ENCODE measurements at regions not wholly inside any gene's neighbourhood (a gene's known extent, or its start where the extent isn't known, plus 50 kb on each side); places are given as distances from the start of the nearest gene placed in this dataset.

DNA sequence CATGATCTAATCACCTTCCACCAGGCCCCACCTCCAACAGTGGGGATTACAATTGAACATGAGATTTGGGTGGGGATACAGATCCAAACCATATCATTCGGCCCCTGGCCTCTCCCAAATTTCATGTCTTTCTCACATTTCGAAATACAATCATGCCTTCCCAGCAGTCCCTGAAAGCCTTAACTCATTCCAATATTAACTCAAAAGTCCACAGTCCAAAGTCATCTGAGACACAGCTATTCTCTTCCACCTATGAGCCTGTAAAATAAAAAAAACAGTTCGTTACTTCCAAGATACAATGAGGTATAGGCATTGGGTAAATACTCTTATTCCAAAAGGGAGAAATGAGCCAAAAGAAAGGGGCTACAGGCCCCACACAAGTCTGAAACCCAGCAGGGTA lies 222.6 kb downstream of the SOD2 start:
- peaks cover 3% of the 10 kb centered on the region for H3K4me1 Mint-ChIP-seq
- H3K4me3 Mint-ChIP-seq: no peak overlapping the region
- ATAC-seq: no peak
- ChIA-PET CTCF (interaction anchor here (0.6 kb wide), 1 partner anchor 26 kb away, joined by 7 read pairs; no protein-coding TSS in a partner anchor), POLR2A (no interaction called here)
- H3K27ac Mint-ChIP-seq: no peak overlapping the region
- DNase-seq: no peak
- H3K27me3 Mint-ChIP-seq: peaks cover 9% of the 10 kb centered on the region
- no peaks in the 10 kb centered on the region for H3K9me3 Mint-ChIP-seq (ENCODE audit: low read depth)
- H3K36me3 Mint-ChIP-seq (ENCODE audit: low read depth): no peaks in the 10 kb centered on the region
- intact Hi-C loops (cut with DNase I, micrococcal nuclease): no loop called here

DNA sequence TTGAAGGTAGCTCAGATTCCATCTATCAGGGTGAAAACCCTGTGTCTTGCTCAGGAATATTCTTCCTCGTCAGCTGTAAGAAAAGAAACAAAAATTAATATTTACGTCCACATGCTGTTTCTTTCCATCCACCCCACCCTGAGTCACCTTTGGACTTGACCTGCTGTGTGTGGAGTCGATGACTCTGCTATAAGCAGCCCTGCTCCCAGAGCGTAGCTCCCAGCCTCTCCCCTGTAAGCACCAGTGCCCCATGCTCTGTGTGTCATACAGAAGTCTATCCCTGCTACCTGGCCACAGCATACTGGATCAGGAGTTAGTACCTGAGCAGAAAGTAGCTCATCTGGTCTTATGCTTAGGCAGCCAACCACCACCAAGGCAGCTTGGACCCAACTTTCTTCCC lies 223.6 kb downstream of the SOD2 start:
- Mint-ChIP-seq H3K9me3 (ENCODE audit: low read depth) (no peaks in the 10 kb centered on the region), H3K27me3 (peaks cover 9% of the 10 kb centered on the region), H3K27ac (no peak overlapping the region), H3K4me3 (no peak overlapping the region), H3K4me1 (peaks cover 3% of the 10 kb centered on the region), H3K36me3 (ENCODE audit: low read depth) (no peaks in the 10 kb centered on the region)
- ATAC-seq: no peak
- ChIA-PET POLR2A (no interaction called here), CTCF (interaction anchor here (1.0 kb wide), 1 partner anchor 295 kb away, joined by 3 read pairs; no protein-coding TSS in a partner anchor)
- intact Hi-C loops (cut with DNase I, micrococcal nuclease): no loop called here
- DNase-seq: no peak

GRCh38 chr6:159468994-159469393 lies 224.0 kb downstream of the SOD2 start:
- no peaks in the 10 kb centered on the region for H3K36me3 Mint-ChIP-seq (ENCODE audit: low read depth)
- ATAC-seq: no peak
- intact Hi-C loops (cut with DNase I, micrococcal nuclease): no loop called here
- no peaks in the 10 kb centered on the region for H3K9me3 Mint-ChIP-seq (ENCODE audit: low read depth)
- POLR2A ChIA-PET: no interaction called here
- peaks cover 3% of the 10 kb centered on the region for H3K4me1 Mint-ChIP-seq
- H3K27me3 Mint-ChIP-seq: peaks cover 9% of the 10 kb centered on the region
- no peak overlapping the region for H3K27ac Mint-ChIP-seq
- CTCF ChIA-PET: interaction anchor here (1.0 kb wide), 1 partner anchor 295 kb away, joined by 3 read pairs; no protein-coding TSS in a partner anchor
- H3K4me3 Mint-ChIP-seq: no peak overlapping the region
- DNase-seq: no peak

- POLR2A ChIA-PET: no interaction called here
- H3K4me3 Mint-ChIP-seq: no peak overlapping the region
- peak; percentile 83 for ATAC-seq
These were observed 225.5 kb downstream of the SOD2 start for GRCh38 chr6:159467473-159468041.

DNA sequence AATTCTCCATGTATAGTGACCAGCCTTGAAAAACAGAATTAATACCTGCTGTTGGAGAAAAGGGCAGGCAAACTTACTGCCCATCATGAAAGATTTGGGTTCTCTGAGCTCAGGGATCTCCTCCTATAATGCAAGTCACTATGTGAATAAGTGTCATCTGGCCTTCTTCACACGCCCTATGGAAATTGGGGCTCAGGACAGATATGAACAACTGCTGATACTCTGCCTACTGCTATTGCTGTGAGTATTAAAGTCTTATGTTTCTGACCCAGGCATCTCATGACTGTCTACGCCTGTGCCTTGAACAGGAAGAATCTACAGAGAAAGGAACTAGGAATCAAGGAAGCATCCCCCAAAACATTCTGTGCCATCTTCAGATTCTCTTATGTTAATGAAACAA lies 226.1 kb downstream of the SOD2 start:
- CTCF ChIA-PET: interaction anchor here (0.6 to 1.0 kb wide), 2 partner anchors 145 to 215 kb away, joined by 3 read pairs; no protein-coding TSS in a partner anchor
- intact Hi-C loops (cut with DNase I, micrococcal nuclease): no loop called here
- Mint-ChIP-seq H3K4me3 (no peak overlapping the region), H3K27ac (no peak overlapping the region), H3K27me3 (peaks cover 10% of the 10 kb centered on the region), H3K9me3 (ENCODE audit: low read depth) (no peaks in the 10 kb centered on the region), H3K36me3 (ENCODE audit: low read depth) (no peaks in the 10 kb centered on the region), H3K4me1 (peaks cover 3% of the 10 kb centered on the region)
- no peak for DNase-seq
- POLR2A ChIA-PET: no interaction called here
- ATAC-seq: no peak

More at GRCh38 chr6:159467473-159468041, 225.5 kb downstream of the SOD2 start:
- CTCF ChIA-PET: interaction anchor here (0.6 to 1.0 kb wide), 2 partner anchors 146 to 215 kb away, joined by 3 read pairs; no protein-coding TSS in a partner anchor
- intact Hi-C loops (cut with DNase I, micrococcal nuclease): no loop called here
- peaks cover 3% of the 10 kb centered on the region for H3K4me1 Mint-ChIP-seq
- no peak for DNase-seq
- peaks cover 10% of the 10 kb centered on the region for H3K27me3 Mint-ChIP-seq
- no peaks in the 10 kb centered on the region for H3K9me3 Mint-ChIP-seq (ENCODE audit: low read depth)
- H3K27ac Mint-ChIP-seq: no peak overlapping the region
- no peaks in the 10 kb centered on the region for H3K36me3 Mint-ChIP-seq (ENCODE audit: low read depth)

GRCh38 chr6:159464816-159465215 lies 228.2 kb downstream of the SOD2 start:
- H3K9me3 Mint-ChIP-seq (ENCODE audit: low read depth): no peaks in the 10 kb centered on the region
- POLR2A ChIA-PET: no interaction called here
- intact Hi-C loops (cut with DNase I, micrococcal nuclease): loop anchor here in 1 of 2 experiments (5.0 kb wide), 1 partner anchor 293 kb away; no protein-coding TSS in a partner anchor

GRCh38 chr6:159463119-159463829 lies 229.8 kb downstream of the SOD2 start:
- Mint-ChIP-seq H3K27me3 (peaks cover 11% of the 10 kb centered on the region), H3K27ac (no peak overlapping the region), H3K4me1 (peaks cover 3% of the 10 kb centered on the region), H3K4me3 (no peak overlapping the region), H3K9me3 (ENCODE audit: low read depth) (no peaks in the 10 kb centered on the region), H3K36me3 (ENCODE audit: low read depth) (no peaks in the 10 kb centered on the region)
- DNase-seq (no peak), ATAC-seq (no peak)
- intact Hi-C loops (cut with DNase I, micrococcal nuclease): loop anchor here (1.0 to 5.0 kb wide), 2 partner anchors 289 to 291 kb away; no protein-coding TSS in a partner anchor
- ChIA-PET CTCF (interaction anchor here (0.7 to 2.1 kb wide), 5 partner anchors 23 to 289 kb away, joined by 3 to 7 read pairs (median 3); no protein-coding TSS in a partner anchor), POLR2A (interaction anchor here (0.6 kb wide), 2 partner anchors 53 to 294 kb away, joined by 3 read pairs; partner anchors contain the start of gene FNDC1)

More at GRCh38 chr6:159464816-159465215, 228.2 kb downstream of the SOD2 start:
- Mint-ChIP-seq H3K36me3 (ENCODE audit: low read depth) (no peaks in the 10 kb centered on the region), H3K27ac (no peak overlapping the region), H3K27me3 (peaks cover 13% of the 10 kb centered on the region), H3K4me1 (peaks cover 3% of the 10 kb centered on the region), H3K4me3 (no peak overlapping the region)
- DNase-seq (no peak), ATAC-seq (no peak)
- CTCF ChIA-PET: interaction anchor here (0.6 to 1.0 kb wide), 2 partner anchors 9 to 170 kb away, joined by 3 read pairs; no protein-coding TSS in a partner anchor

- Mint-ChIP-seq H3K36me3 (ENCODE audit: low read depth) (no peaks in the 10 kb centered on the region), H3K27me3 (peaks cover 10% of the 10 kb centered on the region), H3K9me3 (ENCODE audit: low read depth) (no peaks in the 10 kb centered on the region), H3K4me3 (no peak overlapping the region), H3K4me1 (peaks cover 3% of the 10 kb centered on the region), H3K27ac (no peak overlapping the region)
- ChIA-PET POLR2A (no interaction called here), CTCF (interaction anchor here (0.7 to 2.1 kb wide), 5 partner anchors 22 to 759 kb away, joined by 3 to 7 read pairs (median 4); no protein-coding TSS in a partner anchor)
- intact Hi-C loops (cut with DNase I, micrococcal nuclease): loop anchor here in 1 of 2 experiments (5.0 kb wide), 1 partner anchor 290 kb away; no protein-coding TSS in a partner anchor
- ATAC-seq (no peak), DNase-seq (no peak)
These were observed 230.6 kb downstream of the SOD2 start for GRCh38 chr6:159462431-159462830.

DNA sequence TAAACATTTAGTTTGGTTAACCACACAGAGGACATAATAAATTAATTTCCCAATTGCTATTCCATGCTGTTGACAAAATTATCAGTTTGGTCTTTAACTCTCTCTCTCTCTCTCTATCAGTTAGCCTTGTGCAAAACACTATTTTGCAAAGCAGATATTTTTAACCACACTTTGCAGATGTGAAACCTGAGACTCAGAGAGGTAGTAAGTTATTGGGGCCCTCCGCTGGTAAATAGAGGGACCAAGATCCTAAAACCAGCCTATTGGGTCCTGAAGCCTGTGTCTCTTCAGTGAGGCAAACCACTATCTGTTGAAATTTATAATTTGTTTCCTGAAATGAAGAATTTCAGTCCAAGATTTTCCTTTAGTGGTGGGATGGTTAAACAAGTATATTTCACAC lies 231.0 kb downstream of the SOD2 start:
- H3K27me3 Mint-ChIP-seq: peaks cover 7% of the 10 kb centered on the region
- H3K4me1 Mint-ChIP-seq: no peaks in the 10 kb centered on the region
- H3K36me3 Mint-ChIP-seq (ENCODE audit: low read depth): no peaks in the 10 kb centered on the region
- no peak overlapping the region for H3K4me3 Mint-ChIP-seq
- no peaks in the 10 kb centered on the region for H3K9me3 Mint-ChIP-seq (ENCODE audit: low read depth)
- ATAC-seq: no peak
- ChIA-PET POLR2A (no interaction called here), CTCF (interaction anchor here (0.8 to 2.1 kb wide), 3 partner anchors 210 to 759 kb away, joined by 4 to 7 read pairs (median 5); no protein-coding TSS in a partner anchor)
- intact Hi-C loops (cut with DNase I, micrococcal nuclease): loop anchor here in 1 of 2 experiments (5.0 kb wide), 1 partner anchor 290 kb away; no protein-coding TSS in a partner anchor
- no peak for DNase-seq
- no peak overlapping the region for H3K27ac Mint-ChIP-seq

GRCh38 chr6:159461266-159461665 lies 231.8 kb downstream of the SOD2 start:
- H3K27ac Mint-ChIP-seq: no peak overlapping the region
- CTCF ChIA-PET: interaction anchor here (0.6 to 1.4 kb wide), 2 partner anchors 286 to 293 kb away, joined by 3 read pairs; no protein-coding TSS in a partner anchor
- no peaks in the 10 kb centered on the region for H3K36me3 Mint-ChIP-seq (ENCODE audit: low read depth)
- no peaks in the 10 kb centered on the region for H3K4me1 Mint-ChIP-seq
- no peak overlapping the region for H3K4me3 Mint-ChIP-seq
- intact Hi-C loops (cut with DNase I, micrococcal nuclease): loop anchor here in 1 of 2 experiments (5.0 kb wide), 1 partner anchor 289 kb away; no protein-coding TSS in a partner anchor
- ATAC-seq (no peak), DNase-seq (no peak)
- H3K9me3 Mint-ChIP-seq (ENCODE audit: low read depth): no peaks in the 10 kb centered on the region
- POLR2A ChIA-PET: no interaction called here
- H3K27me3 Mint-ChIP-seq: peaks cover 7% of the 10 kb centered on the region

DNA sequence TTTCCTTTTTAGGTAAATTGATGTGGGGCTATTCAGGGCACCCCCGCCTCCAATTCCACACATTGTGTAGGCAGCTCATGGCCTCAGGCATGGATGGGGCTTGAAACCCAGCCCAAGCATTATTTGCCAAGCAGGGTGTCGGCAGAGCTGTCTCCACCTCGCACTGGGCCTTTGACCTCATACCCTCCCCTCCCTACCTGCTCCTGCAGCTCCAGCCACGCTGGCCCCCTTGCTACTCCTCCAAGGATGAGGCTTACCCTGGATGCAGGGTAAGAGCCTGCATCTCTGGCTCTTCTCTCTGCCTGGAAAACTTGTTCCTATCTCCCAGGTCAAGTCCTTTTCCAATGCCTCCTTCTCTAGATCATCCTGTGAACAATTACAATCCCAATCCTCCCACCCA lies 232.6 kb downstream of the SOD2 start:
- H3K27me3 Mint-ChIP-seq: peaks cover 7% of the 10 kb centered on the region

More for the DNA sequence above, 232.6 kb downstream of the SOD2 start:
- Mint-ChIP-seq H3K4me3 (no peak overlapping the region), H3K9me3 (ENCODE audit: low read depth) (no peaks in the 10 kb centered on the region), H3K36me3 (ENCODE audit: low read depth) (no peaks in the 10 kb centered on the region), H3K27ac (no peak overlapping the region), H3K4me1 (no peaks in the 10 kb centered on the region)
- ChIA-PET CTCF (interaction anchor here (1.4 kb wide), 1 partner anchor 285 kb away, joined by 3 read pairs; no protein-coding TSS in a partner anchor), POLR2A (no interaction called here)
- DNase-seq (no peak), ATAC-seq (no peak)
- intact Hi-C loops (cut with DNase I, micrococcal nuclease): loop anchor here in 1 of 2 experiments (5.0 kb wide), 1 partner anchor 288 kb away; no protein-coding TSS in a partner anchor
